HG03439 (cell line): ENCODE measurements at regions not wholly inside any gene's neighbourhood (a gene's known extent, or its start where the extent isn't known, plus 50 kb on each side); places are given as distances from the start of the nearest gene placed in this dataset.
"Not testable (repeated sequence)": the region's sequence is repeated elsewhere in the genome, so short reads cannot be mapped to it uniquely, and the experiment has no call there.

Experiments used
- ATAC-seq: cut with Tn5 transposase; IDR thresholded peaks from one replicate; pipeline ENCODE4 v1.9.1; 2021; ENCODE audit warnings: mild to moderate bottlenecking, moderate library complexity; ENCODE audit not compliant: unreplicated experiment

GRCh38 chrX:110511238-110511637 is 152.6 kb downstream of the RTL9 start:
- no peak for ATAC-seq

GRCh38 chrX:110512341-110512740 is 153.7 kb downstream of the RTL9 start:
- no peak for ATAC-seq

- no peak for ATAC-seq
Observed at GRCh38 chrX:110514509-110514908, 155.9 kb downstream of the RTL9 start.

GRCh38 chrX:110519501-110519900 is 160.9 kb downstream of the RTL9 start:
- no peak for ATAC-seq

- no peak for ATAC-seq
Observed at GRCh38 chrX:110519906-110520452, 161.3 kb downstream of the RTL9 start.

- not testable (repeated sequence) for ATAC-seq
Observed at GRCh38 chrX:110520652-110521051, 162.0 kb downstream of the RTL9 start.

- ATAC-seq: no peak
Observed at GRCh38 chrX:110531873-110532580, 173.4 kb downstream of the RTL9 start.

GRCh38 chrX:110532581-110532931 is 173.9 kb downstream of the RTL9 start:
- ATAC-seq: no peak

GRCh38 chrX:110536816-110537215 is 178.2 kb downstream of the RTL9 start:
- ATAC-seq: no peak

GRCh38 chrX:110541266-110541665 is 182.6 kb downstream of the RTL9 start:
- no peak for ATAC-seq

- ATAC-seq: not testable (repeated sequence)
Observed at GRCh38 chrX:110550854-110551253, 192.2 kb downstream of the RTL9 start.

- ATAC-seq: no peak
Observed at GRCh38 chrX:110557864-110558263, 199.2 kb downstream of the RTL9 start.

- no peak for ATAC-seq
Observed at GRCh38 chrX:110558406-110558805, 199.8 kb downstream of the RTL9 start.

- ATAC-seq: no peak
Observed at GRCh38 chrX:110561034-110561433, 202.4 kb downstream of the RTL9 start.

GRCh38 chrX:110563282-110563681 is 204.6 kb downstream of the RTL9 start:
- no peak for ATAC-seq

GRCh38 chrX:110568441-110568840 is 209.8 kb downstream of the RTL9 start:
- ATAC-seq: no peak

- no peak for ATAC-seq
Observed at GRCh38 chrX:110569506-110569905, 210.9 kb downstream of the RTL9 start.

- ATAC-seq: no peak
Observed at GRCh38 chrX:110578270-110578669, 217.3 kb downstream of the CHRDL1 start.

- ATAC-seq: no peak
Observed at GRCh38 chrX:110584083-110584482, 211.5 kb downstream of the CHRDL1 start.

GRCh38 chrX:110588164-110588563 is 207.5 kb downstream of the CHRDL1 start:
- ATAC-seq: no peak

- ATAC-seq: no peak
Observed at GRCh38 chrX:110588853-110589252, 206.8 kb downstream of the CHRDL1 start.

GRCh38 chrX:110600745-110601310 is 194.8 kb downstream of the CHRDL1 start:
- ATAC-seq: no peak

- no peak for ATAC-seq
Observed at GRCh38 chrX:110614596-110614995, 181.0 kb downstream of the CHRDL1 start.
